Bronchial epithelial cell (primary cell): ENCODE measurements at regions not wholly inside any gene's neighbourhood (a gene's known extent, or its start where the extent isn't known, plus 50 kb on each side); places are given as distances from the start of the nearest gene placed in this dataset.

Experiments
- DNase-seq: peaks from one replicate; pipeline ENCODE4 v3.0.0-alpha.2; 2010; ENCODE audit warnings: low read depth
- FAIRE-seq: peaks from 2 replicates; lab custom pipeline; 2011; peaks lifted over from hg19 to GRCh38; lab: Jason Lieb, UNC
- H3K27me3 ChIP-seq: 2 replicates; pipeline ENCODE4 v1.5.1; 2011; ENCODE audit warnings: low read length; ENCODE audit not compliant: control insufficient read depth, insufficient read depth
- H3K36me3 ChIP-seq: 2 replicates; pipeline ENCODE4 v1.5.1; 2011; ENCODE audit warnings: low read length; ENCODE audit not compliant: control insufficient read depth, insufficient read depth
- H3K4me3 ChIP-seq: 2 replicates; pipeline ENCODE4 v1.5.1; 2011; ENCODE audit warnings: mild to moderate bottlenecking, low read depth, low read length, control low read depth
- TF ChIP-seq, protein P1 (sequence below): IDR thresholded peaks from 2 replicates; pipeline ENCODE4 v1.5.1; 2011; ENCODE audit warnings: mild to moderate bottlenecking, moderate library complexity, low read length, control low read depth, inconsistent platforms; ENCODE audit not compliant: insufficient read depth, severe bottlenecking

GRCh38 chr1:234745844-234746797, 136.1 kb upstream of the IRF2BP2 start:
- peak; percentile 72 for DNase-seq
- Histone ChIP-seq H3K4me3 (no peak overlapping the region), H3K36me3 (no peaks in the 10 kb centered on the region), H3K27me3 (no peaks in the 10 kb centered on the region)
- no peak for FAIRE-seq
- TF ChIP-seq, protein P1, sequence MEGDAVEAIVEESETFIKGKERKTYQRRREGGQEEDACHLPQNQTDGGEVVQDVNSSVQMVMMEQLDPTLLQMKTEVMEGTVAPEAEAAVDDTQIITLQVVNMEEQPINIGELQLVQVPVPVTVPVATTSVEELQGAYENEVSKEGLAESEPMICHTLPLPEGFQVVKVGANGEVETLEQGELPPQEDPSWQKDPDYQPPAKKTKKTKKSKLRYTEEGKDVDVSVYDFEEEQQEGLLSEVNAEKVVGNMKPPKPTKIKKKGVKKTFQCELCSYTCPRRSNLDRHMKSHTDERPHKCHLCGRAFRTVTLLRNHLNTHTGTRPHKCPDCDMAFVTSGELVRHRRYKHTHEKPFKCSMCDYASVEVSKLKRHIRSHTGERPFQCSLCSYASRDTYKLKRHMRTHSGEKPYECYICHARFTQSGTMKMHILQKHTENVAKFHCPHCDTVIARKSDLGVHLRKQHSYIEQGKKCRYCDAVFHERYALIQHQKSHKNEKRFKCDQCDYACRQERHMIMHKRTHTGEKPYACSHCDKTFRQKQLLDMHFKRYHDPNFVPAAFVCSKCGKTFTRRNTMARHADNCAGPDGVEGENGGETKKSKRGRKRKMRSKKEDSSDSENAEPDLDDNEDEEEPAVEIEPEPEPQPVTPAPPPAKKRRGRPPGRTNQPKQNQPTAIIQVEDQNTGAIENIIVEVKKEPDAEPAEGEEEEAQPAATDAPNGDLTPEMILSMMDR: no peak

- TF ChIP-seq, protein P1: no peak
- FAIRE-seq (no peak), DNase-seq (no peak)
- Histone ChIP-seq H3K27me3 (no peaks in the 10 kb centered on the region), H3K36me3 (no peaks in the 10 kb centered on the region), H3K4me3 (no peak overlapping the region)
These were observed 135.3 kb upstream of the IRF2BP2 start for GRCh38 chr1:234745276-234745675.

GRCh38 chr1:234743791-234744611, 134.0 kb upstream of the IRF2BP2 start:
- TF ChIP-seq, protein P1: no peak
- Histone ChIP-seq H3K27me3 (no peaks in the 10 kb centered on the region), H3K36me3 (no peaks in the 10 kb centered on the region), H3K4me3 (no peak overlapping the region)
- no peak for FAIRE-seq
- DNase-seq: no peak

DNA sequence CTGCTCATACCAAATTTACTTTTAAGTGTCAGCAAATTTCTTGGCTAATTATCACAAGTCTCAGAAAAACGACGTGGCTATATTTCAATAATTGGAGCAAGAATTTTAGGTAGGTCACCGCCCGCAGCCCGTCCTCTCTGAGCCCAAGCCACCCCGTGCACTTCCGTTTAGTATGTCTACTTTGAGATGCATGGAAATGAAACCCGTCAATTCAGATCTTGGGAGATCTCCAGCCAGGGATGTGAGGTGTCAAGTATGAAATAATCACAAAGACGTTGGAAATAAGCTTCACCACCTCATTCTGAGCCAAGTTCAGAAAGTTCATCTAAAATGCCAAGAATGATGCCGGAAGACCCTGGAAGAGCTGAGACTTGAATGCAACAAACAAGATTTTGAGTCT, 132.6 kb upstream of the IRF2BP2 start:
- no peak for FAIRE-seq
- DNase-seq: no peak
- Histone ChIP-seq H3K27me3 (no peaks in the 10 kb centered on the region), H3K4me3 (no peak overlapping the region), H3K36me3 (no peaks in the 10 kb centered on the region)
- TF ChIP-seq, protein P1: no peak

- Histone ChIP-seq H3K27me3 (no peaks in the 10 kb centered on the region), H3K36me3 (no peaks in the 10 kb centered on the region), H3K4me3 (no peak overlapping the region)
- TF ChIP-seq, protein P1: no peak
- DNase-seq: no peak
- no peak for FAIRE-seq
These were observed 128.0 kb upstream of the IRF2BP2 start for GRCh38 chr1:234737967-234738314.
